ENCODE measurements at regions not wholly inside any gene's neighbourhood (a gene's known extent, or its start where the extent isn't known, plus 50 kb on each side); places are given as distances from the start of the nearest gene placed in this dataset.

DNA sequence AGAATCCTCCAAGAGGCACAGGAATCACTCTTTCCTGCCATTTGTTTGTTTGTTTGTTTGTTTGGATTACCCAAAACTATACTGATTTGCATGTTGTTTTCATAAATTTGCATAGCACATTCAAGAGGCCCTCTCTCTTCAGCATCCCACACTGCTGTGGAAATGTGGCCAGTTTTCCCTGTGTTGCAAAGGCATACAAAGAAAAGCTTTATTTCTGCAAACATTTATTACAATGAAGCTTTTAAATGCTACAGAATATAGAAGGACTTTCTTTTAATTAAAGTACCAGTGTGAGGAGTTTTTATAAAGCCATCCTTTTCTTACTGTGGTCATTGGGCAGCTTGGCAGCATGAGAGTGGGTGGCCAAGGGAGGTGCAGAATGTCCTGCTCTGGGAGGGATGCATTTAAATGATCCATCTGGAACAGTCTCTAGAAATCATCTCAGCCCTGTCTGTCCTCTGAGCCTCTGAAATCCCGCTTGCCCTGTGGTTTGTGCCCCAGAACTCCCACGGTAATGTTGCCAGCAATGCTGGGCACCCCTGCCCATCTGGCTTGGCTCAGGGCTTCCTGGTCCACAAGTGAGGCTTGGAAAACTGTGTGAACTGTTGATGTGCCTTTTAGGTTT, 356.8 kb upstream of the KIF2A start:
- no peak for ATAC-seq
- H3K4me3 ChIP-seq, result no peak overlapping the region
- TF ChIP-seq HOXB13 (CRISPR knock-in tag; IDR thresholded peaks at IDR 0.05; ENCODE audit: low read depth) (no peak), HEYL (CRISPR knock-in tag; IDR thresholded peaks at IDR 0.05) (no peak), FOXS1 (CRISPR knock-in tag; IDR thresholded peaks at IDR 0.05) (no peak), HOXB5 (CRISPR knock-in tag; IDR thresholded peaks at IDR 0.05) (no peak), MAFK (IDR thresholded peaks at IDR 0.05; ENCODE audit: partially characterized antibody) (no peak), CHD4 (IDR thresholded peaks at IDR 0.05; ENCODE audit: borderline replicate concordance) (no peak), FOSL2 (IDR thresholded peaks at IDR 0.05) (no peak), FOSL2 (CRISPR knock-in tag; IDR thresholded peaks at IDR 0.05) (no peak), RCOR1 (IDR thresholded peaks at IDR 0.05; ENCODE audit: low read depth, low read length) (no peak), ZFP36 (IDR thresholded peaks at IDR 0.05; ENCODE audit: borderline replicate concordance, partially characterized antibody) (no peak), ESRRA (IDR thresholded peaks at IDR 0.05; ENCODE audit: borderline replicate concordance, low read length) (no peak), TFCP2L1 (CRISPR knock-in tag; IDR thresholded peaks at IDR 0.05) (no peak), CEBPB (IDR thresholded peaks at IDR 0.05) (no peak)
- TF ChIP-seq, protein P1, sequence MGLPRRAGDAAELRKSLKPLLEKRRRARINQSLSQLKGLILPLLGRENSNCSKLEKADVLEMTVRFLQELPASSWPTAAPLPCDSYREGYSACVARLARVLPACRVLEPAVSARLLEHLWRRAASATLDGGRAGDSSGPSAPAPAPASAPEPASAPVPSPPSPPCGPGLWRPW (IDR thresholded peaks at IDR 0.05), result no peak
- TF ChIP-seq, protein P2, sequence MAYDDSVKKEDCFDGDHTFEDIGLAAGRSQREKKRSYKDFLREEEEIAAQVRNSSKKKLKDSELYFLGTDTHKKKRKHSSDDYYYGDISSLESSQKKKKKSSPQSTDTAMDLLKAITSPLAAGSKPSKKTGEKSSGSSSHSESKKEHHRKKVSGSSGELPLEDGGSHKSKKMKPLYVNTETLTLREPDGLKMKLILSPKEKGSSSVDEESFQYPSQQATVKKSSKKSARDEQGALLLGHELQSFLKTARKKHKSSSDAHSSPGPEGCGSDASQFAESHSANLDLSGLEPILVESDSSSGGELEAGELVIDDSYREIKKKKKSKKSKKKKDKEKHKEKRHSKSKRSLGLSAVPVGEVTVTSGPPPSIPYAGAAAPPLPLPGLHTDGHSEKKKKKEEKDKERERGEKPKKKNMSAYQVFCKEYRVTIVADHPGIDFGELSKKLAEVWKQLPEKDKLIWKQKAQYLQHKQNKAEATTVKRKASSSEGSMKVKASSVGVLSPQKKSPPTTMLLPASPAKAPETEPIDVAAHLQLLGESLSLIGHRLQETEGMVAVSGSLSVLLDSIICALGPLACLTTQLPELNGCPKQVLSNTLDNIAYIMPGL (CRISPR knock-in tag; IDR thresholded peaks at IDR 0.05; ENCODE audit: borderline replicate concordance), result no peak
- H3K4me1 ChIP-seq, result no peaks in the 10 kb centered on the region
- WGBS (ENCODE audit: missing lambda C conversion rate), result 0% methylated on average over 2 of the region's 2 CpGs
- no peak for DNase-seq (ENCODE audit: low read depth in 1 of 2, low spot score in 1 of 2)
- H3K4me2 ChIP-seq, result no peak overlapping the region
- FAIRE-seq, result no peak
- POLR2A ChIA-PET, result no interaction called here
- no peak overlapping the region for H3K27ac ChIP-seq
- no peaks in the 10 kb centered on the region for H3K9me3 ChIP-seq
- CTCF ChIA-PET, result interaction anchor here (1.3 kb wide), 1 partner anchor 13 kb away, joined by 3 read pairs; no protein-coding TSS in a partner anchor

- Histone ChIP-seq H3K4me2 (no peak overlapping the region), H3K9me3 (no peaks in the 10 kb centered on the region), H3K4me1 (no peaks in the 10 kb centered on the region), H3K27ac (no peak overlapping the region), H3K4me3 (no peak overlapping the region)
- ChIA-PET POLR2A (no interaction called here), CTCF (interaction anchor here (1.3 kb wide), 1 partner anchor 12 kb away, joined by 3 read pairs; no protein-coding TSS in a partner anchor)
- WGBS (ENCODE audit: missing lambda C conversion rate), result 48% methylated on average over 7 of the region's 7 CpGs
- TF ChIP-seq HEYL (CRISPR knock-in tag; IDR thresholded peaks at IDR 0.05) (no peak), REST (IDR thresholded peaks at IDR 0.05) (no peak), BHLHE40 (IDR thresholded peaks at IDR 0.05; ENCODE audit: low read depth, low read length) (no peak), TP53 (CRISPR knock-in tag; IDR thresholded peaks at IDR 0.05) (no peak), CEBPB (IDR thresholded peaks at IDR 0.05) (no peak), JUNB (IDR thresholded peaks at IDR 0.05) (no peak), HOXB13 (CRISPR knock-in tag; IDR thresholded peaks at IDR 0.05; ENCODE audit: low read depth) (no peak), POLR2AphosphoS2 (conservative IDR thresholded peaks at IDR 0.05; ENCODE audit: low read length) (no peak), FOXS1 (CRISPR knock-in tag; IDR thresholded peaks at IDR 0.05) (no peak), MYC (IDR thresholded peaks at IDR 0.05; ENCODE audit: borderline replicate concordance, low read length) (no peak), RNF2 (IDR thresholded peaks at IDR 0.05; ENCODE audit: borderline replicate concordance, low read depth) (no peak), POLR2A (IDR thresholded peaks at IDR 0.05; ENCODE audit: low read length) (no peak), USF2 (IDR thresholded peaks at IDR 0.05) (no peak), ZC3H11A (IDR thresholded peaks at IDR 0.05) (no peak), NR3C1 (IDR thresholded peaks at IDR 0.05) (no peak), RFX5 (IDR thresholded peaks at IDR 0.05) (no peak)
- TF ChIP-seq, protein P1 (IDR thresholded peaks at IDR 0.05), result no peak
- TF ChIP-seq, protein P3, sequence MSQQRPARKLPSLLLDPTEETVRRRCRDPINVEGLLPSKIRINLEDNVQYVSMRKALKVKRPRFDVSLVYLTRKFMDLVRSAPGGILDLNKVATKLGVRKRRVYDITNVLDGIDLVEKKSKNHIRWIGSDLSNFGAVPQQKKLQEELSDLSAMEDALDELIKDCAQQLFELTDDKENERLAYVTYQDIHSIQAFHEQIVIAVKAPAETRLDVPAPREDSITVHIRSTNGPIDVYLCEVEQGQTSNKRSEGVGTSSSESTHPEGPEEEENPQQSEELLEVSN (IDR thresholded peaks at IDR 0.05; ENCODE audit: borderline replicate concordance, low read depth), result no peak
- ATAC-seq (no peak), DNase-seq (ENCODE audit: low read depth in 1 of 2, low spot score in 1 of 2) (no peak), FAIRE-seq (no peak)
These were observed 356.1 kb upstream of the KIF2A start for GRCh38 chr5:61949679-61950435.
